GM18520 (cell line): ENCODE measurements at regions not wholly inside any gene's neighbourhood (a gene's known extent, or its start where the extent isn't known, plus 50 kb on each side); places are given as distances from the start of the nearest gene placed in this dataset.

Experiments
- ATAC-seq: cut with Tn5 transposase; IDR thresholded peaks from one replicate; pipeline ENCODE4 v1.9.1; 2021; ENCODE audit not compliant: unreplicated experiment

- ATAC-seq = no peak
Observed at GRCh38 chr3:174767853-174768382, 91.2 kb upstream of the NAALADL2 start.

GRCh38 chr3:174769171-174769570 lies 90.0 kb upstream of the NAALADL2 start:
- ATAC-seq = no peak

- ATAC-seq = no peak
Observed at GRCh38 chr3:174775603-174776002, 83.5 kb upstream of the NAALADL2 start.

- no peak for ATAC-seq
Observed at GRCh38 chr3:174776123-174776522, 83.0 kb upstream of the NAALADL2 start.

GRCh38 chr3:174776636-174777035 lies 82.5 kb upstream of the NAALADL2 start:
- no peak for ATAC-seq

- ATAC-seq = no peak
Observed at GRCh38 chr3:174777813-174778212, 81.3 kb upstream of the NAALADL2 start.

GRCh38 chr3:174783502-174783901 lies 75.6 kb upstream of the NAALADL2 start:
- no peak for ATAC-seq

GRCh38 chr3:174784206-174784934 lies 74.8 kb upstream of the NAALADL2 start:
- ATAC-seq = no peak

- no peak for ATAC-seq
Observed at GRCh38 chr3:174786825-174787224, 72.3 kb upstream of the NAALADL2 start.

- ATAC-seq = no peak
Observed at GRCh38 chr3:174791161-174791560, 68.0 kb upstream of the NAALADL2 start.

- no peak for ATAC-seq
Observed at GRCh38 chr3:174792864-174793263, 66.3 kb upstream of the NAALADL2 start.
